Keratinocyte (primary cell): ENCODE measurements at regions not wholly inside any gene's neighbourhood (a gene's known extent, or its start where the extent isn't known, plus 50 kb on each side); places are given as distances from the start of the nearest gene placed in this dataset.

Experiments used
- DNase-seq: peaks from one replicate; pipeline ENCODE4 v3.0.0-alpha.2; 2011; ENCODE audit warnings: low read depth, missing footprints, low spot score
- FAIRE-seq: peaks from 2 replicates; lab custom pipeline; 2011; peaks lifted over from hg19 to GRCh38; lab: Jason Lieb, UNC
- H2AFZ ChIP-seq: 2 replicates; pipeline ENCODE4 v1.6.0; 2012; ENCODE audit warnings: low read length, control low read depth, inconsistent platforms; ENCODE audit not compliant: control insufficient read depth
- H3K27ac ChIP-seq: 2 replicates; pipeline ENCODE4 v1.5.1; 2011; ENCODE audit warnings: low read length; ENCODE audit not compliant: control insufficient read depth, insufficient read depth
- H3K27me3 ChIP-seq: 3 replicates; pipeline ENCODE4 v1.6.0; 2011; ENCODE audit warnings: low read length; ENCODE audit not compliant: control insufficient read depth, insufficient read depth; ENCODE audit errors: extremely low read depth
- H3K36me3 ChIP-seq, 2 experiments: 2 replicates in 1 of 2; 3 replicates in 1 of 2; pipeline ENCODE4 v1.5.1; 2011; ENCODE audit warnings: low read length in 2 of 2, mild to moderate bottlenecking in 1 of 2; ENCODE audit not compliant: control insufficient read depth in 2 of 2, insufficient read depth in 2 of 2; ENCODE audit errors: extremely low read depth in 1 of 2
- H3K4me1 ChIP-seq: 3 replicates; pipeline ENCODE4 v1.5.1; 2011; ENCODE audit warnings: low read length; ENCODE audit not compliant: control insufficient read depth, insufficient read depth; ENCODE audit errors: extremely low read depth
- H3K4me2 ChIP-seq: 3 replicates; pipeline ENCODE4 v1.6.0; 2011; ENCODE audit warnings: low read depth, low read length; ENCODE audit not compliant: control insufficient read depth, insufficient read depth; ENCODE audit errors: extremely low read depth
- H3K4me3 ChIP-seq, 3 experiments: fragments of 200-600 bp in 1 of 3; sonication (generic) in 1 of 3; 2 replicates in 2 of 3; 3 replicates in 1 of 3; pipeline ENCODE4 v1.5.1; 2011 to 2016; ENCODE audit warnings: low read length in 3 of 3, mild to moderate bottlenecking in 3 of 3, control low read depth in 2 of 3, inconsistent platforms in 1 of 3, low read depth in 1 of 3, mixed read lengths in 1 of 3, mixed run types in 1 of 3, moderate library complexity in 1 of 3; ENCODE audit not compliant: control insufficient read depth in 2 of 3, insufficient read depth in 2 of 3; ENCODE audit errors: extremely low read depth in 1 of 3
- H3K79me2 ChIP-seq: 2 replicates; pipeline ENCODE4 v1.6.0; 2012; ENCODE audit warnings: low read length; ENCODE audit not compliant: control insufficient read depth, insufficient read depth
- H3K9ac ChIP-seq: 3 replicates; pipeline ENCODE4 v1.6.0; 2011; ENCODE audit warnings: low read length; ENCODE audit not compliant: control insufficient read depth, insufficient read depth; ENCODE audit errors: extremely low read depth
- H3K9me1 ChIP-seq: 3 replicates; pipeline ENCODE4 v1.6.0; 2011; ENCODE audit warnings: low read length; ENCODE audit not compliant: control insufficient read depth, insufficient read depth; ENCODE audit errors: extremely low read depth
- H3K9me3 ChIP-seq: 2 replicates; pipeline ENCODE4 v1.5.1; 2012; ENCODE audit warnings: low read depth, low read length; ENCODE audit not compliant: control insufficient read depth
- H4K20me1 ChIP-seq: 3 replicates; pipeline ENCODE4 v1.6.0; 2011; ENCODE audit warnings: low read length; ENCODE audit not compliant: control insufficient read depth, insufficient read depth; ENCODE audit errors: extremely low read depth
- EZH2 ChIP-seq: IDR thresholded peaks from one replicate; pipeline ENCODE4 v1.6.1; 2012; ENCODE audit warnings: inconsistent platforms, mild to moderate bottlenecking, low read length, moderate library complexity
- dilution Hi-C: fragments of 300-500 bp; cut with MboI; formaldehyde crosslinking; loops from one replicate; pipeline ENCODE4 v1.7.0; 2020; ENCODE audit warnings: low sequenced_read_pairs; ENCODE audit not compliant: extremely low pct_ligation_motif_present
- TF ChIP-seq, protein P1 (sequence below), 3 experiments: IDR thresholded peaks in 1 of 3; conservative IDR thresholded peaks in 1 of 3; optimal IDR thresholded peaks in 1 of 3; 2 replicates in 2 of 3; 3 replicates in 1 of 3; pipeline versions ENCODE3 to v1.5.1; 2011; ENCODE audit warnings: low read length in 3 of 3, mild to moderate bottlenecking in 3 of 3, moderate library complexity in 2 of 3, control low read depth in 1 of 3, inconsistent platforms in 1 of 3; ENCODE audit not compliant: insufficient read depth in 2 of 3; ENCODE audit errors: extremely low read depth in 1 of 3

GRCh38 chr13:58266271-58266670, 634.7 kb downstream of the PCDH17 start:
- FAIRE-seq (no peak), DNase-seq (no peak)
- no peaks in the 10 kb centered on the region for H4K20me1 ChIP-seq
- dilution Hi-C loops: no loop called here
- H3K79me2 ChIP-seq: no peaks in the 10 kb centered on the region
- H3K9me1 ChIP-seq: no peaks in the 10 kb centered on the region
- no peak overlapping the region for H3K27ac ChIP-seq
- TF ChIP-seq EZH2: no peak
- TF ChIP-seq, protein P1, sequence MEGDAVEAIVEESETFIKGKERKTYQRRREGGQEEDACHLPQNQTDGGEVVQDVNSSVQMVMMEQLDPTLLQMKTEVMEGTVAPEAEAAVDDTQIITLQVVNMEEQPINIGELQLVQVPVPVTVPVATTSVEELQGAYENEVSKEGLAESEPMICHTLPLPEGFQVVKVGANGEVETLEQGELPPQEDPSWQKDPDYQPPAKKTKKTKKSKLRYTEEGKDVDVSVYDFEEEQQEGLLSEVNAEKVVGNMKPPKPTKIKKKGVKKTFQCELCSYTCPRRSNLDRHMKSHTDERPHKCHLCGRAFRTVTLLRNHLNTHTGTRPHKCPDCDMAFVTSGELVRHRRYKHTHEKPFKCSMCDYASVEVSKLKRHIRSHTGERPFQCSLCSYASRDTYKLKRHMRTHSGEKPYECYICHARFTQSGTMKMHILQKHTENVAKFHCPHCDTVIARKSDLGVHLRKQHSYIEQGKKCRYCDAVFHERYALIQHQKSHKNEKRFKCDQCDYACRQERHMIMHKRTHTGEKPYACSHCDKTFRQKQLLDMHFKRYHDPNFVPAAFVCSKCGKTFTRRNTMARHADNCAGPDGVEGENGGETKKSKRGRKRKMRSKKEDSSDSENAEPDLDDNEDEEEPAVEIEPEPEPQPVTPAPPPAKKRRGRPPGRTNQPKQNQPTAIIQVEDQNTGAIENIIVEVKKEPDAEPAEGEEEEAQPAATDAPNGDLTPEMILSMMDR (optimal IDR thresholded peaks at IDR 0.05 in 1 of 3, IDR thresholded peaks at IDR 0.05 in 1 of 3, conservative IDR thresholded peaks at IDR 0.05 in 1 of 3; ENCODE audit: extremely low read depth in 1 of 3, insufficient read depth in 2 of 3, low read length in 3 of 3): no peak
- H3K9me3 ChIP-seq: no peaks in the 10 kb centered on the region
- no peak overlapping the region for H3K4me2 ChIP-seq
- no peak overlapping the region for H3K4me3 ChIP-seq
- no peak overlapping the region for H3K9ac ChIP-seq
- no peak overlapping the region for H2AFZ ChIP-seq
- no peaks in the 10 kb centered on the region for H3K36me3 ChIP-seq
- H3K4me1 ChIP-seq: no peaks in the 10 kb centered on the region
- no peaks in the 10 kb centered on the region for H3K27me3 ChIP-seq

DNA sequence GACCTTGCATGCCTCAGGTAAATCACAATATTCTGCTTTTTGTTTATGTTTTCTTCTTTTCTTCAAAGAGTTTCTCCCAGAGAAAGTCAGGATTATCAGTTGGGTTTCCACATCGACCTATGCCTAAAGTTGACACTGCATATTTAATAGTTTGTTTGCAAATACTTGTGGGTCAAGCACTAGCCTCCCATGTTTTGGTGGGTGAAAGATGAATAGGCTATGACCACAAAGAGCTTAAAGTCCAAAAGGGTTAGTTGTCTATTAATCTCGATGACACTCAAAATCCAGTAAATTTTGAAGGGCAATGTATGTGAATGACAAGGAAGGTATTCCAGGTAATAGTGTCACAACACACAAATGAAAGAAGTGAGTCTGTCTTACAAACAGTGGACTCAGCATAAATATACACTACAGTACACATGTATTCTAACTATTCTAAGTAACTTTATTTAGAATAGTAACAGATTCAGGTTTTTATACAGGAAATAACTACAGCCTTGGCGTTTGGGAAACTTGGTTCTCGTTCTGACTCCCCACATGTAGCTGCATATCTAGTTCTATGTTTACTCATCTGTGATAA, 667.1 kb downstream of the PCDH17 start:
- dilution Hi-C loops: no loop called here
- Histone ChIP-seq H3K27ac (no peak overlapping the region), H3K79me2 (no peaks in the 10 kb centered on the region), H3K4me2 (no peak overlapping the region), H3K9ac (no peak overlapping the region), H3K9me1 (no peaks in the 10 kb centered on the region), H3K4me3 (no peak overlapping the region), H4K20me1 (no peaks in the 10 kb centered on the region), H3K9me3 (no peaks in the 10 kb centered on the region), H3K36me3 (no peaks in the 10 kb centered on the region), H2AFZ (no peak overlapping the region), H3K4me1 (no peaks in the 10 kb centered on the region), H3K27me3 (no peaks in the 10 kb centered on the region)
- TF ChIP-seq, protein P1 (optimal IDR thresholded peaks at IDR 0.05 in 1 of 3, IDR thresholded peaks at IDR 0.05 in 1 of 3, conservative IDR thresholded peaks at IDR 0.05 in 1 of 3; ENCODE audit: extremely low read depth in 1 of 3, insufficient read depth in 2 of 3, low read length in 3 of 3): no peak
- no peak for TF ChIP-seq EZH2
- FAIRE-seq (no peak), DNase-seq (no peak)
